ENCODE measurements at regions not wholly inside any gene's neighbourhood (a gene's known extent, or its start where the extent isn't known, plus 50 kb on each side); places are given as distances from the start of the nearest gene placed in this dataset.
A peak's percentile ranks its signal among the peaks of the same experiment; 100 is the strongest.
"Not testable (repeated sequence)": the region's sequence is repeated elsewhere in the genome, so short reads cannot be mapped to it uniquely, and the experiment has no call there.

GRCh38 chr2:75994759-75995158, 284.0 kb upstream of the GCFC2 start:
- DNase-seq = no peak

- DNase-seq = not testable (repeated sequence)
These were observed 277.9 kb upstream of the GCFC2 start for GRCh38 chr2:75988622-75989021.

- no peak for DNase-seq
These were observed 275.9 kb upstream of the GCFC2 start for GRCh38 chr2:75986617-75987016.

GRCh38 chr2:75982719-75983118, 272.0 kb upstream of the GCFC2 start:
- no peak for DNase-seq

- DNase-seq = no peak
These were observed 253.9 kb upstream of the GCFC2 start for GRCh38 chr2:75964646-75965045.

GRCh38 chr2:75960472-75961009, 249.8 kb upstream of the GCFC2 start:
- DNase-seq = no peak

- no peak for DNase-seq
These were observed 249.2 kb upstream of the GCFC2 start for GRCh38 chr2:75959724-75960471.

GRCh38 chr2:75954761-75955160, 244.0 kb upstream of the GCFC2 start:
- DNase-seq = no peak

- DNase-seq = no peak
These were observed 241.5 kb upstream of the GCFC2 start for GRCh38 chr2:75952173-75952572.

GRCh38 chr2:75949385-75950030, 238.8 kb upstream of the GCFC2 start:
- DNase-seq = no peak

GRCh38 chr2:75936311-75936710, 225.6 kb upstream of the GCFC2 start:
- DNase-seq = no peak

- DNase-seq = no peak
These were observed 222.3 kb upstream of the GCFC2 start for GRCh38 chr2:75932996-75933395.

GRCh38 chr2:75928093-75928492, 217.4 kb upstream of the GCFC2 start:
- no peak for DNase-seq

- DNase-seq = no peak
These were observed 214.8 kb upstream of the GCFC2 start for GRCh38 chr2:75925331-75926024.

- DNase-seq = no peak
These were observed 211.5 kb upstream of the GCFC2 start for GRCh38 chr2:75922191-75922590.

GRCh38 chr2:75920859-75921551, 210.3 kb upstream of the GCFC2 start:
- no peak for DNase-seq

GRCh38 chr2:75915851-75916634, 205.3 kb upstream of the GCFC2 start:
- no peak for DNase-seq

GRCh38 chr2:75896779-75897366, 186.2 kb upstream of the GCFC2 start:
- DNase-seq = peak; percentile 80 to 85

- DNase-seq = no peak
These were observed 183.5 kb upstream of the GCFC2 start for GRCh38 chr2:75894170-75894569.

GRCh38 chr2:75892490-75892889, 181.8 kb upstream of the GCFC2 start:
- DNase-seq = no peak

GRCh38 chr2:75882530-75882929, 171.8 kb upstream of the GCFC2 start:
- DNase-seq = no peak

- DNase-seq = not testable (repeated sequence)
These were observed 164.9 kb upstream of the GCFC2 start for GRCh38 chr2:75875606-75876005.

All from Kasumi-1 (cell line).